HG02798 (cell line): ENCODE measurements at regions not wholly inside any gene's neighbourhood (a gene's known extent, or its start where the extent isn't known, plus 50 kb on each side); places are given as distances from the start of the nearest gene placed in this dataset.

ENCODE experiments used
- ATAC-seq: cut with Tn5 transposase; IDR thresholded peaks from one replicate; pipeline ENCODE4 v1.9.1; 2021; ENCODE audit warnings: mild to moderate bottlenecking; ENCODE audit not compliant: unreplicated experiment, poor library complexity

DNA sequence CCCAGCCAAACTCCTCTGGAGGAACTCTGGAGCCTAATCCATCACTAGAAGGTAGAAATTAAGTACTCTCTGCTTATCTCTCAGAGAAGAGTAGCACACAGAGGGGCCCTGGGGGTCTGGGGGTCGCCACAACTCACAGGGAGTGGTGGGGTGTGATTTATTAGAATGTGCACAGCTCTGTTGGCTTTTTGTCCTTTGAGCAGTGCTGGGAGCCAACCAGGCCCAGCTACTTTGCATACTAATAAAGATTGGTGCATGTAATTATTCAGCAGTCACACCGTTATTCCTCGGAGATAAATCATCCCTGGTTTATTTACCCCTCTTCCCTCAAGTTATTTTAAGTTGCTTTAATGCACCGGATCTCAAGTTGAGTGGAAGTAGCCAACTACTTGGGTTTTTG, 606.7 kb upstream of the EEF2KMT start:
- ATAC-seq = no peak

DNA sequence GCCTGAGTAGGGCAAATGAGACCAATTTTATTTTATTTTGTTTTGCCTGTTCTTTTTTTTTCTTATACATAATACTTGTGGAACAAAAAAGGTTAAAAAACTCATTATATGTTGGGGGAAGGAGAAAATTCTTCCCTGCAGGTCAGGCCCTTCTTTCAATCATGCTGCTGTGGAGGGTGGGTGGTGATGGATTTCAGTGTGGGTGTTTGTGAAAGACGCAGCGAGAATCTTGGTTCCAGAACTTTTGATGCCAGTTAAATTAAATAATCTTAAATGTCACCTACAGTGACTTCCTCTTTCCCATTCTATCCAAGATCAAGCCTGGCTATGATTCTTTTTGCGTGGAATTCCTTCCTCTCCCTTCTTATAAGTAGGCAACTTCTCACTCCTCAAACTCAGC, 595.8 kb upstream of the EEF2KMT start:
- no peak for ATAC-seq

DNA sequence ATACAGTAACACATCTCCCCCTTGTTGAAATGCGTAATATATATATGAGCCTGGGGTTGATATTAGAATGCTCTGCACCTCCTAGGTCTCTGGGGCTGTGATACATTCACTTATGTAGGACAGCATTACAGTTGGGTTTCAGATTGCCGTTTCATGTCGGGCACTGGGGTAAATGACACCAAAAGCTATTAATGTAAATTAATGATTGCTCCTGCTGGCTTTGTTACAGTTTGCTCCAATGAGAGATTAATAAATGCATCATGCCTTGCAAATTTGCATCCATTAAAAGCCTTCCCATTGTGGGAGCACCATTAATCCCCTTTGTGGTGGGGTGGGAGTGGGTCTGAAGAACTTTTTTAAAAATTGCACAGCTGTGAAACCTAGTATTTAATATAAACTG, 584.4 kb upstream of the EEF2KMT start:
- no peak for ATAC-seq

DNA sequence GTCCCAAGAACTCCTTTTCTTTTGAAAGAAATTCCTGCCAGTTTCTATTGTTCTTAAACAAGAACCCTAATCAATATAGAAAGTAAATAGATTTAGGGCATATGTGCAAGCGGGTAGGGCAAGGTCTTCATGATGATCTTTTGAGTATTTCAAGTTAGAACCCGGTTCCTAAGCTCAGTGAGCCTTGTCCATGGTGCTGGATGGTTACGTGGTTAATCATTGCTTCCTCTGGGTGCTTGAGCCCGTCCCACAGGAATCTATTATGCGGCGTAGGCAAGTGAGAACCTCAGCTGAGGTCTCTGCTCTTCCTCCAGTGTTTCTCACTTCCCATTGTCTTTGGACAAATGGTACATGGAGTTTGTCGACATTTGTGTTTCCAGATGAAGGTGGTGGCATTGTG, 580.8 kb upstream of the EEF2KMT start:
- ATAC-seq = no peak

DNA sequence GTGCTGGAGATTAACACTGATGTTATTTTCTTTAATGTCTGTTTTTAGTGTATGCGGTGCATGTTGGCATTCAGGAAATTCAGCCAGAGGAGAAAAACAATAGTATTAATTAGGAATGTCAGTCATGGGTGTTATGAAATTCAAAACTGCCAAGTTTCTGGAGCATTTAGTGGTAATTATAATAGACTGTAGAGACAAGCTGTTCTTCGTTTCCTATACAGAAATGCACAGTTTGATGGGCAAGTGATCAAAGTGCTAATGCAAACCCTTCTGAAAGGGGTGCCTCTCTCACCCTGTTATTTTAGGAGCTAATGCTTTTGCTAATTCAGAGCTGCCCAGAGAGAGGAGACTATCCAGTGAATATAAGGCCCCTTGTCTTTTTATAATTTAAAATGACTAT, 573.8 kb upstream of the EEF2KMT start:
- no peak for ATAC-seq

DNA sequence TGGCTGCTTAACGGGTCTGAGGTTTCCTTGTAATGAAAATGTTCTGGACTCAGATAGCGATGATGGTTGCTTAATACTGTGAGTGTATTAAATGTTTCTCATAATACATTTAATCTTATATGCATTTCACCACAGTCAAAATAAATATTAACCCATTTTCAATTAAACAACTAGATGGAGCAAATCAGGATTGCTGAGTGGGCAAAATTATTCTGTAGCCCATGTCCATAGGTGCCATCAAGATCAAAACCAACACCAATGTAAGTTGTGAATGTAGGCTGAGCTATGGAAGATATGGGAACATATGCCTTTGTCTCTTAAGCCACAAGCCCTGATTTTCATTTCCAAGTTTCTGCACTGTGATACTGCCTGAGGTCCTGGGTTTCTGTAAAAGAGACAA, 572.6 kb upstream of the EEF2KMT start:
- ATAC-seq = no peak

DNA sequence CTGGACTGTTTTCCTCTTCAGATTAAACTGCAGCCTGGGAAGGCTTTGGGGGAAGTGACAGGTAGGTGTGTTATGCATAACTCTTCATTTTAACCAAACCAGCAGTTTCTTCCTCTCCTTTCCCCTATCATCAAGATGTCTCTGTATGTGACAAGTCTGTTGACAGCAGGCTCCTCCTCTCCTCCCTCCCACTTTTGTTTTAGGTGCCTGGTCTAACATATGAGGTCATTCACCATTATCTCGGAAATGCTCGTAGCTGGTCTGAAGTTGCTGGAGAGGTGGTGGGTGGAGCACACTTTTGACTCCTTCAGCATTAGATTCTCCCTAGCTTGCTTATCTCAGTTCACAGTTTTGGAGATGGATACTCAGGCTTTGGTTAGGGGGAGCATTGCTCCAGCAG, 571.0 kb upstream of the EEF2KMT start:
- ATAC-seq = no peak

DNA sequence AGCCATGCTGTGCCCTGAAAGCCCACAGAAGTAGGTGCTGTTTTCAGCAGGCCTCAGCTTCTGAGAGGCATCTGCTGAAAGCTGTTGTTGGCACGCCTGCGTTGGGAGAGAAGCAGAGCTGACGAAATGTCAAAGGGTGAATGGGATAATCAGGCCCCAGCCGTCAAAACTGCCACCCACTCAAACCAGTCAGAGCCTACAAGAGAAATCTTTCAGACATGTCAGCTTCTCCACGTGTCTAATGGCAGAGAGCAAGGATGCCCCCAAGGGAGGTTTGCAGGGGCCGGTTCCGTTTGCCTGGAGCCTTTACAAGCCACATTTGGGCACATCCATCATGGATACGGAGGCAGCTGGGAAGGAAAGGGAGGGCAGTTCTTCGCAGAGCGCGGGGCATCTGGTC, 568.2 kb upstream of the EEF2KMT start:
- ATAC-seq = no peak

DNA sequence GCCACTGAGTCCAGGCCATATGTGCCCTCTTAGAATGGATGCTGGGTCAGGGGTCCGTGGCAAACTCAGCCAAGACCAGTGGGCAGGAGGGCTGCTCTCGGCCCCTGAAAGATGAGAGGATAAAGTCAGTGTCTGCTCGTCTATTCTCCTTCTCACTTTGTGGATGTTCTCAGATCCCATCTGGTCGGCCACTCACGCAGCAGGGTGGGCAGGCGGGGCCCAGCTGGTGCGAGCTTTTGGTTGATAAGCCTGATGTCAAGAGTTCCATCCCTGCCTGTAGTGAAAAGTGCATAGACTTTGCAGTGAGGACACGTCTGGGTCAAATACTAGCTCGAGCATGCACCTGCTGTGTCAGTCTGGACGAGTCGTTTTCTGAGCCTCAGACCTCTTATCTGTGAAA, 556.2 kb upstream of the EEF2KMT start:
- ATAC-seq = no peak

DNA sequence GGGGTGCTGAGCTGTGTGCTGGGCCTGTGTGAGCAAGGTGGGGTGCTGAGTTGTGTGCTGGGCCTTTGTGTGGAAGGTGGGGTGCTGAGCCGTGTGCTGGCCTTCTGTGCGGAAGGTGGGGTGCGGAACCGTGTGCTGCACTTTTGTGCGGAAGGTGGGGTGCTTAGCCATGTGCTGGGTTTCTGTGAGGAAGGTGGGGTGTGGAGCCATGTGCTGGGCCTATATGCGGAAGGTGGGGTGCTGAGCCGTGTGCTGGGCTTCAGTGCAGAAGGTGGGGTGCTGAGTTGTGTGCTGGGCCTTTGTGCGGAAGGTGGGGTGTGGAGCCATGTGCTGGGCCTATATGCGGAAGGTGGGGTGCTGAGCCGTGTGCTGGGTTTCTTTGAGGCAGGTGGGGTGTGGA, 555.4 kb upstream of the EEF2KMT start:
- ATAC-seq = no peak

DNA sequence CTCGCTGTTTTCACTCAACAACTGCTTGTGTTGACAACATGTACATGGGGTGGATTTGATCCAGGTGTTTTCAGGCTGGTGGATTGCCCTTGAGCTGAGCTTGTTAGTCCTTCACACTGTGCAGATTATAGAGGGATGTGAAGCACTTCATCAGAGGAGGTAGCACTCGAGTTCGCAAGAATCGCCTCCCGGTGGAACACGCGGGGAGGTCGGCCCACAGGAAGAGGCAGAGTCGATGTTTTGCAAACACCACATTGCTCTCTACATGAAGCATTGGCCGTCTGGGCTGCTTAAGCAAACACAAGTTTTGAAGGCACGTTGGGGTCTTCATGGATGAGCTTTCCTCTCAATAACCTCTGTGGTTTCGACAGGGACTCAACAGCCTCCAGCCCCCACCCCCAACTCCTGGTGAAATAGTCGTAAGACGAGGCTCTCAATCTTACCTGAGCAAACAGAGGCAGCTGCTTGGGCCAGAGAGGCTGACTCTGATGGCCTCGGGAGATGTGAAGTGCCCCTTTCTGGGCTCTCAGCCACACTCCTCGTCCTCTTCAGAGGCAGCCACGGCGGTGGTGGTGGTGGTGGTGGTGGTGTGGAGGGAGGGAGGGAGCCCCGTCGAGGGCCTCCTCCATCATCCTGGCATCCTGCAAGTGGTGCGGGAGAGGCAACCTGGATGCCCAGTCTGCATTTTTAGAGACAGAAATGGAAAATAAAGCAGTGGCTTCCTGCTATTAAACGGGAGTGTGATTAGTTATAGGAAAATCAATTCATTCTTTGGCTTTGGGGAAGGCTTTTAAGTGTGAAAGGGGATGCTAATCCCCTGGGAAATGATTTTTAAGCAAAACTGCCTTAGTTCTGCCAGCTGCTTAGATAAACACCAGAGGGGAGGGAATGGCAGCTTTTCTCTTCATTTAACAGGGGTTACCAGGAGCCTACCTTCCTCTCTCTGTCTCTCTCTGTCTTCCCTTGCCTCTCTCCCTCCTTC, 552.5 kb upstream of the EEF2KMT start:
- ATAC-seq = no peak

DNA sequence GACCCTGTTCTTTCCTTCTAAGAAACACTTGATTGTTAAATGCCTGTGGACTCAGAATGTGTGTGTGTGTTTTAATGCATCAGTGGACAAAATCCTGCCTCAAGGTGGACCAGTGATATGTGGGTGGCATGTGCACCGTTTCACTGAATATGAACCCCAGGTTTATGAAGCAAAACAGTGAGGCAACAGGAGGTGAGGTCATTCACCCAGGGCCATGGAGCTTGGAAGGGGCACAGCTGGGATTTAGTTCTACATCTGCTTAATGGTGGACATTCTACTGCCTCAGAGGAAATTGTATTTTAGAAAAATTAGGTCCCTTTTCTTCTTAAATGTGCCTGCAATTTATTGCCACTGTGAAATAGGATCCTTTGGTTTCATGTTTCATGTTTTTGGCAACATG, 549.5 kb upstream of the EEF2KMT start:
- ATAC-seq = no peak

DNA sequence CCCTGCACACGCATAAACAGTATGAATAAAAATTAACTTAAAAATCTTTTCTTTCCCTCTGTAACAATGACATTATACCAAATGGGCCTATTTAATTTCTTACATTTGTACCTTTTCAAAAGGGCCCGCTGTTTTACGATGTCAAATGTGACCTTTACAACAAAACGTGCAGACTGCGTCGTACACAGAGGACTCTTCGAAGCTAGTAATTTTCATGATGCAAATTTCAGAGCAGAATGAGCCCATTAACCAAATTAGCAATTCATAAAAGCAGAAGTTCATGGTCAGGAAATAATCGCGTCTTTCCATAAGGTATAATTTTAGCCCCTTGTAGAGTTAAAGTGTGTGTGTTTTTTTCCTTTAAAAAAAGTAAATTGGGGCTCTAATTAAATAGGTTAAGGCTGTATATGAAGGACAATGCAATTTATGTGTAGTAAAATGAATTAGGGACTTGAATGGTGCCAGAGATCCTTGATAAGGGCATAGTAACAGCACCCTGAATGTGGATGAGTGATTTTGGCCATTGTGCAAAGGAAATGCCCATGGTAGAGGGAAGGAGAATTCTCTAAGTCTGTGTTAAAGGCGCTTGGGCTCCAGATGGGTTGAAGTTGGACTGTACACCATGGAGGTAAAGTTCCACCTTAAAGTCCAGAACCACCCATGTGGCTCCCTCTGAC, 546.4 kb upstream of the EEF2KMT start:
- no peak for ATAC-seq

DNA sequence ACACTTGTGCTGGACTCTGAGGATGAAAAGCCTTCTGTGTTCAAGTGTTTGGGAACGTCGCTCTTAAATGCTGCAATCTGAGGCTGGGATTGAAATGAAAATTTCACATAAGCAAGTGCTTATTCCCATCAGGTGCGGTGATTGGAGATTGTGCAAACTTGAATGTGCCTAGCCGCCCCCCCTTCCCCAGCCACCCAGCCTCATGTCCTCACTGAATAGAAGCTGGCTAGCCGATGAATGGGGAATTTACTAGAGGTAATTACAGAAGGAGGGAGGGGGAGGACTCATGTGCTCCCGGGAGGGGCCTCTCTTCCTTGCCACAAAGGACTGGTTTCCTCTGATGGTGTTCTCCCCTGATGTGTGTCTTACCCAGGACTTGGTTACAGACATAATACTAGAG, 544.8 kb upstream of the EEF2KMT start:
- ATAC-seq = no peak

DNA sequence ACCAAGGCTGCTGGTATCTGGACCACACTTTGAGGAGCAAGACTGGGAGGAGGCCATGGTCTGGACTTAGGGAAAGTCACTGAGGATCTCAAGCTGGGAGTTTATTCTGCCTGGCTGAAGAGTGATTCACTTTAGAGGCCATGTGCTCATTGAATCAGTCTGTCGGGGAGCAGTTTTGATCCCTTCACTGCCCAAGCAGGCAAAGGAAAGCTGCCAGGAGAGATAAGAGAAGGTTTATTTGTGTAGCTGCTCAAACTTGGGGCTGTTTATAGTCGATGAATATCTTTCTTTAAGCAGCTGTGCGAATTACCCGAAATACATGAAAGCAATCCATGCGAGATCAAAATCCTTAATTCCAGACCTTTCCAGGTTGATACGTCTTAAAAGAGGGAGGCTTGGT, 544.4 kb upstream of the EEF2KMT start:
- no peak for ATAC-seq

DNA sequence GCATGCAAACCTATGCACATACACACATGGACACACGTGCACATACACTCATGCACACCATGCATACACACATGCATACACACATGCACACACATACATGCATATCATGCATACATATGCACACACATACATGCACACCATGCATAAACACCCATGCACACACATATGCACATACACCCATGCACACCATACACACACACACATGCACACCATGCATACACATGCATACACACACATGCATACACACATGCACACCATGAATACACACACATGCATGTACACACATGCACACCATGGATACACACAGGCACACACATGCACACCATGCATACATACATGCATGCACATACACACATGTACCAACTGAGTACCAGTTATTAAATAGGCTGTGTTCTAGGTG, 543.3 kb upstream of the EEF2KMT start:
- no peak for ATAC-seq

DNA sequence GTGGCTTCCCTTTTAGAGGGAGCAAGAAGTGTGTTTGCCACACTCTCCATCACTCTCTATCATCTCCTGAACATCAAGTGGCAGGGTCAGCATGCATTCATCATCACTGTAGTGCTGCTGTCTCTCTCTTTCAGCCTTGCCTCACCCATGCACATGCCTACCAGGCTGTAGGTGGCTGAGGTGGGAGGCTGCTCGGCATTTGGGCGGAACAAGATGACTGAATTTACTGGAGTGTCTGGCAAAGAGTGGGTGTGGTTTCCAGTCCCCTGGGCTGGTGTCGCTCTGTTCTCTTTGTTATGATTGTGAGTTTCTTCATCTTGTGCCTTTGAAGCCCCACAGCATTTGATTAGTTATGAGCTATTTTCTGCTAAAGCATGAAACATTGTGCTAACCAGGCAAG, 541.9 kb upstream of the EEF2KMT start:
- no peak for ATAC-seq

DNA sequence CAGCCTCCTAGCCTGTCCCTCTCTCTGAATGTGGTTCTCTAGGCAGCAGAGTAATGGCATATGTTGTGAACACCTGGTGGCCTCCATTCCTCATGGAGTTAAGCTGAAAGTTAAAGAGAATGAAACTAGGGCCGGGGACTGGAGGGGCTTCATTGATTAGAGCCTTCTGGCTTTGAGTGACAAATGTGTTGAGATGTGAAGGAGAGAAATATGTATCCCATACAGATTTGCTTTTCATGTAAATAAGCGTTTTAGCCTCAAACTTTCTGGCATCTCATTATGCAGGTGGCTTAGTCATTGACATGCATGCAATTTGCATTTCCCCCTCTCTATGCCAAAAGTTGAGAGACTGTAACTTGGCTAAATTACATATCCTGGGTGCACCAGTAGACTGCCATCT, 537.7 kb upstream of the EEF2KMT start:
- ATAC-seq = no peak

DNA sequence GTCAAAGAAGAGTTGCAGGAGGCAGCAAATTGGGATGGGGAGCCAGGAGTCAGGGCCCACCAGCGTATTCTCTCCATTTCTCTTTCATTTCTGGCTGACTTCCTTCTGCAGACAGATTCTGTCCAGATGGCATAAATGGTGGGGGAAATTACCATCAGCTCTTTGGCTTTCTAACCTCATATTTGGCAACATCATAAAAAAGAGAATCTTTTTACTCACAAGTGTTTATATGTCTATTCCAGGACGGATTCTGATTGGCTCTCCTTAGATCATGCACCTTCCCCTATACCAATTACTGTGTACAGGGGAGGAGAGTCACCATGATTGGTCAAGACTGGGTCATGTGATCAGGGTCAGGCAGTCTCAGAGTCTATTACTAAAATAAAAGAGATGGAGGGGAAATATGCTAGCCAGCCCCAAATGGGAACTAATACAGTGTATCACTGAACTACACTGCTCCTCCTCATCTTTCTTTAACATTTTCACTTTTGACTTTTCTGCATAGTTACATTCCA, 537.1 kb upstream of the EEF2KMT start:
- ATAC-seq = no peak

DNA sequence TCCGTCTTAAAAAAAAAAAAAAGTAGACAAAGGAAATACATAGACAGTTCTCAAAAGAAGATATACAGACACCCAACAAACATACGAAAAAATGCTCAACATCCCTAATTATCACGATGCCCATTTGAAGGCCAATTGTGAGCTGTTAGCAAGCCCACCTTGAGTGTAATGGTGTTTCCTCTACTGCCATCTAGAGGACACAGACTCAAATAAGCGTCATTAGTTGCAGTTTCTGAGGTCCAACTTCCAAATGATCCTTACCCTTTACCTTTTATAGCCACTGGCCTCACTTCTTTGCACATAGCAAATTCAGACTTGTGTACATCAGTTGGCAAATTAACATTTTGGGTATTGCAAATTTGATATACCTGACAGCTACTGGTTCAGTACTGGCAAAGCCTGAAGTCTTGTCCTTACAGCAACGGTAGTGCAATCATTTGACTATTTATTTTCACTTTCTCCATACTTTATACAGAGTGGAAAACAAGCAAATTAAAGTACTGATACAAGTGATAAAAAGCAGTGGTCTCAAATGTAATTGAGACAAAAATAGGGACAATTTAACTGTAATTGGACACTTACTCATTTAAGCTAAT, 536.3 kb upstream of the EEF2KMT start:
- ATAC-seq = no peak

DNA sequence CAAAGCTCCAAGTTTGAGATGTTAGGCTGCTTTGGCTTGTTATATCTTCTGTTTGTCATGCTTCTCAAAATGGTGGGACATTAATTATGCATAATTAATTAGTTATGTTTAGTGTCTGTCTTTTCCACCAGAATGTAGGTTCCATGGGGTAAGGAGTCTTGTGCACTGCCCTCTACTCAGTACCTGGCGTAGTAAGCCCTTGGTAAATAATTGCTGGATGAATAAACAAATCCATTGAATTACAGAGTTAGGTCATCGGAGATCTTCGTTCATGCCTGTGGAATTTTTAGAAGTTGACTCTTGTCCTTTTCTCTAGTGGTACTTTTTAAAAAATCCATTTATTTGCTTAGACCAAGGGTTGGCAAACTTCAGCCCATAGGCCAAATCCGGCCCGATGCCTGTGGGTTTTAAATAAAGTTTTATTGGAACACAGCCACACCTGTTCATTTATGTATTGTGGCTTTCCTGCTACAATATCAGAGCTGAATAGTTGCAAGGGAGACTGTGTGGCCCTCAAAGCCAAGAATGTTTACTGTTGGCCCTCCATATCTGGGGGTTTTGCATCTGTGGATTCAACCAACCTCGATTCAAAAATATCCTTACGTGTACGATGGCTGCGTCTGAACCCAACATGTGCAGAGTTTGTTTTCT, 524.8 kb upstream of the EEF2KMT start:
- no peak for ATAC-seq
